ENCODE measurements at regions not wholly inside any gene's neighbourhood (a gene's known extent, or its start where the extent isn't known, plus 50 kb on each side); places are given as distances from the start of the nearest gene placed in this dataset.

- no peak for DNase-seq
Observed at GRCh38 chr4:164442180-164442579, 311.8 kb upstream of the SMIM31 start.

GRCh38 chr4:164446516-164446915 is 307.4 kb upstream of the SMIM31 start:
- no peak for DNase-seq

- no peak for DNase-seq
Observed at GRCh38 chr4:164461901-164462300, 292.0 kb upstream of the SMIM31 start.

DNA sequence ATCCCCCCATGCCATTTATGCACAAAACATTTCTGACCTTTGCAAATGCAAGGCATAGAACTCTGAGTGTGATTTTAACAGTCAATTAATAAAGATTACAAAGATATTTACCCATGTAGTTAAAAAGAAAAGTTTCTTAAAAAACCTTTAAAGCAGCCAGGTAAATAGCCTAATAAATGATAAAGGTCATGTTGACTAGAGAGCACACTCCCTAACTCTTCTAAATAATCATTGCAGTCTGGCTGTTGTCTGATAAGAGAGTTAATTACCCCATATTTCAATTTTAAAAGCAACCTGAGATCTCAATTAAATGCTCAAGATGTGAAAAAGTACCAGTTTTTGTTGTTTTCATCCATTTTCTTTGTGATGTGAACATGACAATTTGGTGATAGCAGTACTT is 291.5 kb upstream of the SMIM31 start:
- no peak for DNase-seq

GRCh38 chr4:164464313-164464712 is 289.6 kb upstream of the SMIM31 start:
- no peak for DNase-seq

DNA sequence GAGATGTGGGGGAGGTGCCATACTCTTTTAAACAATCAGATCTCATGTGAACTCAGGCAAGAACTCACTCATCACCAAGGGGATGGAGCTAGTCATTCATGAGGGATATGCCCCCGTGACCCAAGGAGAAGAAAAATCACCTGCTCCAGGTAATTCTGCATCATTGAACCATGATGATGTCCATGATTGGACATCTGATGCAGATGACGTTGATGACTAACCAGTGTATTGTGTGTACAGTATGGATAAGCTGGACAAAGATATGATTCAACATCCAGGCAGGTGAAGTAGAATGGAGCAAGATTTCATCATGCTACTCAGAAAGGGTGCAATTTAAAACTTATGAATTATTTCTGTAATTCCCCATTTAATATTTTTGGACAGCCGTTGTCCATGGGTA is 286.4 kb upstream of the SMIM31 start:
- DNase-seq: no peak

GRCh38 chr4:164481306-164482091 is 272.4 kb upstream of the SMIM31 start:
- DNase-seq: no peak

DNA sequence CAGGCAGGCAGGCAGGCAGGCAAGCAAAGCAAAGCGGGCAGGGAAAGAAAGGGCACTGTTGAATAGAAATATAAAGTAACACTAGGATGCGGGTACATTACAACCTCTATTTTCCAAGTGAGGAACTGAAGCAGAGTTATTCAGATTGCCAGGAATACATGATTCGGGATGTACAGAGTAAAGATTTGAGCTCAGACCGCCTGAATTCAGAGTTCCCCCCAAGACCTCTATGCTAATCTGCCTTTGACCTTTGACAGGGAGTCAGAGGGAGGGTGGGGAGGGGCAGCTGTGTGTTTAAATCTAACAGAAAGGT is 271.9 kb upstream of the SMIM31 start:
- no peak for DNase-seq

GRCh38 chr4:164482758-164483157 is 271.2 kb upstream of the SMIM31 start:
- no peak for DNase-seq

- DNase-seq: no peak
Observed at GRCh38 chr4:164483711-164484110, 270.2 kb upstream of the SMIM31 start.

DNA sequence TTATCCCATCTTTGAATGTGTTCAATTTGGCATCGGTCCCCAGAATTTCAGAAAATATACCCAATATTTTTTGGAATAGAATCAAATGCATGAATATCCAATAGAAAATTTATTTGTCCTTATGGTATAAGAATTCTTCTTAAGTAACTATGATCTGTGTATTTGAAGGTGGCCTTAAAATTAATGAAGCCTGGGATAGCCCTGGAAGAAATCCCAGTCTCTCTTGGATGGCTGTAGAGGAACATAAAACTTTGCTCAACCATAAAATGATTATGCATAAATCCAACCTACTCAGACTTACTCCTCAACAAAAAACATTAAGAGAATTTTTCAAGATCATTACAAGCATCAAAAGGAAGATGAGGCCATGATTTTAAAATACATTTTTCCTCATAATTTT is 269.4 kb upstream of the SMIM31 start:
- no peak for DNase-seq

- DNase-seq: no peak
Observed at GRCh38 chr4:164485136-164485535, 268.8 kb upstream of the SMIM31 start.

DNA sequence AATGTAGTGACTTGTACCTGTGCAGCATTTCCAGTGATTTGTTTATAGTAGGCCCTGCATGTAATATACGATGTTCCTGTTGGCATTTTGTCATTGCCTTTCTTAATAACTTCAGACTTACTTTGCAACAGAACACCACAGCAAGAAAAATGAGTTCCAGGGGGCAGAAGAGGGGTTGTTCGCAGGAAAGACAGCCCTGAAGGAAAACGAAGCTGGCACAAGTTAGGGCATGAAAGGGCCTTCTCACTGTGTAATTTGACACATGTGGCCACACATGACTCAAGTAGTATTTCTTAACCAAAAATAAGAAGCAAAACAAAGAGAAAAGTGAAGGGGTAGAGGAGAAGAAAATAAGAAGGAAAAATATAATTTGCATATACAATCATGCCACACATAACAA is 265.8 kb upstream of the SMIM31 start:
- DNase-seq: no peak

- DNase-seq: no peak
Observed at GRCh38 chr4:164501074-164501473, 252.9 kb upstream of the SMIM31 start.

- DNase-seq: no peak
Observed at GRCh38 chr4:164503874-164504273, 250.1 kb upstream of the SMIM31 start.

- no peak for DNase-seq
Observed at GRCh38 chr4:164508097-164508496, 245.8 kb upstream of the SMIM31 start.

DNA sequence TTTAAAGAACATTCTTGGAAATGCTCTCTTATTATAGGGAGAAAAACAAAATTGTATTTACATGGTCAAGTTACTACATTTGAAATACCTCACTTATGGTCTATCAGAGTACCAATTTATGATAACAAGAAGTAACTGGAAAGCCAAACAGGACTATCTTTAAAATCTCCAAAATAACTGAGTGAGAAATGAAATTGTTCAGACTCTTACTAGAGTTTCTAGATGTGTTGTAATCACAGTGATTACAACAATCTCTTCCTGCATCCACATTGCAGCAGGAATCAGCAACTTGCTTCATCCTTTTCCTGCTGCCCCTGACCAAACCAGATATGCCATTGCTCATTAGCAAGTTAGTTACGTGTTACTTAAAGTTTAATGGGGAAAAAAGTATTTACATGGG is 245.2 kb upstream of the SMIM31 start:
- no peak for DNase-seq

- no peak for DNase-seq
Observed at GRCh38 chr4:164509951-164510350, 244.0 kb upstream of the SMIM31 start.

DNA sequence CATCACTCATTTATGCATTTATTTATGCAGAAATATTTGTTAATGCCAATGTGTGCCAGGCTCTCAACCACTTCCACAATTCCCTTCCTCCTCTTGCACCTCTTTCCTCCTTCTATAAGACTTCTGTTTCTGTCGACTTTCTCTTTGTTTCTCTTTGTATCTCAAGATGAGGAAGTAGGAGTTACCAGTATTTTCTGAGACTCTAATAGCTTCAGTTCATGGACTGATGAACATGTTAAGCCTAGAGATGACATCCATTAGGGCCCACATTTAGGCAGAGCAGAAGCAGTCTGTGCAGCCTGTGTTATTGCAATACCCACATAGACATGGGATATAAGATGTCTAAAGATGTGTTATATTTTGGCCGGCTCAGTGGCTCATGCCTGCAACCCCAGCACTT is 241.8 kb upstream of the SMIM31 start:
- no peak for DNase-seq

DNA sequence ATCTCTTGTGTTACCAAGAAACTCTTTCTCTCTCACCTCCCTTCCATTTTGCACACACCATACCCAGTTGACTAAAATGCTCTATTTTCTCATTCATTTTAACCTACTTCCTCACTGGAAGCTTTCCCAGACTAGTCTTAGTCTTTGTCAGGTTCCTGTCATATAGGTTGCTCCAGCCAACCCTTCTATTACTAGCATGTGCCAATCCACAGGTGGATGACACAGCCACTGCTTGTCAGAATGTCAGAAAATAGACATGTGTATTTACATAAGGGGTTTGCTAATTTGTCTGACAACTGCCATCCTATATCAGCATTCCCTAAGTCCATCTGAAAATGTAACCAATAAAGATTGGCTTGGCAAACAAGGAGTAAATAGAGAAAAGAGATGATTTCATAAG is 239.2 kb upstream of the SMIM31 start:
- no peak for DNase-seq

DNA sequence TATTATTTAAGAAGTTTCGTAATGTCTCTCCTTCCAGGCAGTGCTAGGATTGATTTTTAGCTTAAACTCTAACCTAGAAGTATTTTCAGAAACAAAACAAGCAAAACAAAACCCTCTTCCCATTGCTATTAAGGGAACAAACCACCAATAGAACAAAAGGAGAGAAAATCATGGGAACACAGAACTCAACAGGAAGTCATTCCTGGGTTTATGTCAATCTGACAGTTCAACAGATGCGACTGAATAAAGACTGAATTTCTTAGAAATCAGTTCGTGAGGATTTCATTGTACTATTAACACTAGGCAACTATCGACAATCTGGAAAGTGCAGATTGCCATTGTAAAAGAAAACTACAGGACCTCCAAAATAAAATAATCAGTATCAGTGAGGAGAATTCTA is 229.1 kb upstream of the SMIM31 start:
- no peak for DNase-seq

- no peak for DNase-seq
Observed at GRCh38 chr4:164526933-164527583, 226.9 kb upstream of the SMIM31 start.

GRCh38 chr4:164529058-164529457 is 224.9 kb upstream of the SMIM31 start:
- no peak for DNase-seq

- DNase-seq: no peak
Observed at GRCh38 chr4:164529486-164529885, 224.4 kb upstream of the SMIM31 start.

- no peak for DNase-seq
Observed at GRCh38 chr4:164531336-164531735, 222.6 kb upstream of the SMIM31 start.
